Karpas-422 (cell line): ENCODE measurements at regions not wholly inside any gene's neighbourhood (a gene's known extent, or its start where the extent isn't known, plus 50 kb on each side); places are given as distances from the start of the nearest gene placed in this dataset.

Experiments used
- DNase-seq: peaks from one replicate; pipeline ENCODE4 v3.0.0-alpha.2; 2015
- H2AFZ ChIP-seq: fragments of 200-600 bp; sonication (generic); 2 replicates; pipeline ENCODE4 v1.6.1; 2014; ENCODE audit warnings: antibody characterized with exemption, low read length, mixed read lengths
- H3K27ac ChIP-seq: fragments of 200-600 bp; sonication (generic); 2 replicates; pipeline ENCODE4 v1.5.1; 2014; ENCODE audit warnings: mild to moderate bottlenecking, low read length, moderate library complexity
- H3K27me3 ChIP-seq: fragments of 200-600 bp; sonication (generic); 2 replicates; pipeline ENCODE4 v1.6.1; 2014; ENCODE audit warnings: low read length, mixed read lengths
- H3K36me3 ChIP-seq: fragments of 200-600 bp; sonication (generic); 2 replicates; pipeline ENCODE4 v1.6.1; 2014; ENCODE audit warnings: low read length, mixed read lengths; ENCODE audit not compliant: insufficient read depth
- H3K4me1 ChIP-seq: fragments of 200-600 bp; sonication (generic); 2 replicates; pipeline ENCODE4 v1.6.1; 2014; ENCODE audit warnings: mild to moderate bottlenecking, low read length, mixed read lengths
- H3K4me2 ChIP-seq: fragments of 200-600 bp; sonication (generic); 2 replicates; pipeline ENCODE4 v1.6.1; 2014; ENCODE audit warnings: low read length, low read depth, mild to moderate bottlenecking; ENCODE audit not compliant: poor library complexity, severe bottlenecking
- H3K4me3 ChIP-seq: fragments of 200-600 bp; sonication (generic); 2 replicates; pipeline ENCODE4 v1.5.1; 2014; ENCODE audit warnings: mild to moderate bottlenecking, antibody characterized with exemption, low read length, mixed read lengths
- H3K79me2 ChIP-seq: fragments of 200-600 bp; sonication (generic); 2 replicates; pipeline ENCODE4 v1.6.1; 2014; ENCODE audit warnings: mild to moderate bottlenecking, low read length, mixed read lengths
- H3K9ac ChIP-seq: fragments of 200-600 bp; sonication (generic); 2 replicates; pipeline ENCODE4 v1.6.0; 2014; ENCODE audit warnings: low read length
- H3K9me2 ChIP-seq: fragments of 200-600 bp; sonication (generic), shearing (Covaris generic); replicated peaks from 2 replicates; pipeline ENCODE4 v1.6.0; 2014; ENCODE audit warnings: mild to moderate bottlenecking, low read length, moderate library complexity; ENCODE audit not compliant: insufficient read depth
- H3K9me3 ChIP-seq: fragments of 300-700, 200-600 bp; sonication (generic); 2 replicates; pipeline ENCODE4 v1.6.1; 2014; ENCODE audit warnings: low read length, mixed read lengths
- H4K20me1 ChIP-seq: fragments of 200-600 bp; sonication (generic); 2 replicates; pipeline ENCODE4 v1.6.1; 2014; ENCODE audit warnings: mild to moderate bottlenecking, antibody characterized with exemption, low read length, low read depth; ENCODE audit not compliant: insufficient read depth

DNA sequence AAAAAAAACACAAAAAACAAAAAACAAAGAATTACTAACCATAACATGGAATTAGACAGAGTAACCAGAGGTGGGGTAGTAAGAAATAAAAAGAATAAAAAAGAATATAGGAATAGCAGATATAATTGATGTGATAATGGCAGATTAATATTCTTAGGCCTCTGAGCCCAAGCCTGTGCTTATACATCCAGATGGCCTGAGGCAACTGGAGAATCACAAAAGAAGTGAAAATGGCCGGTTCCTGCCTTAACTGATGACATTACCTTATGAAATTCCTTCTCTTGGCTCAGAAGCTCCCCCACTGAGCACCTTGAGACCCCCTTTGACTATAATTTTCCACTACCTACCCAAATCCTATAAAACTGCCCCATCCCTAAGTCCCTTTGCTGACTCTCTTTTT is 95.1 kb upstream of the MSH6 start:
- Histone ChIP-seq H2AFZ (no peak overlapping the region), H3K9me2 (no peaks in the 10 kb centered on the region), H3K9ac (no peak overlapping the region), H3K9me3 (no peaks in the 10 kb centered on the region), H3K36me3 (no peaks in the 10 kb centered on the region), H3K4me3 (no peak overlapping the region), H3K4me1 (peaks cover 37% of the 10 kb centered on the region), H3K4me2 (no peak overlapping the region), H3K27me3 (no peaks in the 10 kb centered on the region), H3K79me2 (no peaks in the 10 kb centered on the region), H3K27ac (peak overlapping the region; percentile 92), H4K20me1 (no peaks in the 10 kb centered on the region)
- DNase-seq = no peak

DNA sequence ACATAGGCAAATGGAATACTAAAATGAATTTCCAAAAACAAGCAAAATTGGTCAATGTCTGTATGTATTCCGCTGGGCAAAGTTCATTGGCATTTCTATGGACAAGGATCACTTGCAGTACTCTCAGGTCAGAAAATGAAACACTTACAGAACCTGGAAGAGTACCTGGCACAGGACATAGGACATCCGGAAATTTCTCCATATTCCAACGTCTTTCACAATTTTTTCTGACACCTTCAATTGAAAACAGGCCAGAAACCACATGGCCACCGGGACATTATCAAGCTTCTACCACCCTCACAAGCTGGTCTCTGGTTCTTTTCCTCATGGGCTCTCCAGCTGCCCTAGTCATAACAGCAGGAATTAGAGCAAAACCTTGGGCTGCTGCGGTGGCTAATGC is 96.9 kb upstream of the MSH6 start:
- no peaks in the 10 kb centered on the region for H3K79me2 ChIP-seq
- peaks cover 26% of the 10 kb centered on the region for H3K4me1 ChIP-seq
- H3K36me3 ChIP-seq = no peaks in the 10 kb centered on the region

DNA sequence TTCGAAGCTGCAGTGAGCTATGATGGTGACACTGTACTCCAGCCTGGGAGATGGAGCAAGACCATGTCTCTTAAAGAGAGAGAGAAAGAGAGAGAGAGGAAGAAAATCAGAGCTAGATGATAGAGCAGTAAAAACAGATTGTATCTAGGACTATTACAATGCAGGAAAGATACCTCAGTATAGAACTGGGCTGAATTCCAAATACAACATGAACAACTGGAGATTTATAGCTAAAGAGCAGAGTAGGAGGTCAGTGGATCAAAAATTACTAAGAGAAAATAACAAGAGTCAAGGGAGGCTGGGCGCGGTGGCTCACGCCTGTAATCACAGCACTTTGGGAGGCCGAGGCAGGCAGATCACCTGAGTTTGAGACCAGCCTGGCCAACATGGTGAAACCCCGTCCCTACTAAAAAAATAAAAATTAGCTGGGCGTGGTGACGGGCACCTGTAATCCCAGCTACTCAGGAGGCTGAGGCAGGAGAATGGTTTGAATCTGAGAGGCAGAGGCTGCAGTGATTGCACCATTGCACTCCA is 100.7 kb upstream of the MSH6 start:
- no peak overlapping the region; the same call in 1 of the 2 replicates for H3K27ac ChIP-seq
- H2AFZ ChIP-seq = no peak overlapping the region
- H4K20me1 ChIP-seq = no peaks in the 10 kb centered on the region
- H3K9me3 ChIP-seq = no peaks in the 10 kb centered on the region
- no peak overlapping the region for H3K9ac ChIP-seq
- peaks cover 4% of the 10 kb centered on the region; the same call in 1 of the 2 replicates for H3K4me1 ChIP-seq
- no peaks in the 10 kb centered on the region for H3K9me2 ChIP-seq
- no peak for DNase-seq
- no peaks in the 10 kb centered on the region for H3K36me3 ChIP-seq
- no peak overlapping the region for H3K4me3 ChIP-seq
- no peak overlapping the region for H3K4me2 ChIP-seq
- no peaks in the 10 kb centered on the region for H3K79me2 ChIP-seq
- H3K27me3 ChIP-seq = no peaks in the 10 kb centered on the region

More for the DNA sequence above, 96.9 kb upstream of the MSH6 start:
- H4K20me1 ChIP-seq = no peaks in the 10 kb centered on the region
- no peaks in the 10 kb centered on the region for H3K9me3 ChIP-seq
- H3K27ac ChIP-seq = peak overlapping the region; percentile 5; the same call in 1 of the 2 replicates
- no peak for DNase-seq
- no peak overlapping the region for H3K9ac ChIP-seq
- no peak overlapping the region for H3K4me2 ChIP-seq
- H3K27me3 ChIP-seq = no peaks in the 10 kb centered on the region
- no peak overlapping the region for H2AFZ ChIP-seq
- no peak overlapping the region for H3K4me3 ChIP-seq
- no peaks in the 10 kb centered on the region for H3K9me2 ChIP-seq

- H3K27ac ChIP-seq = no peak overlapping the region
- H3K4me2 ChIP-seq = no peak overlapping the region
- H2AFZ ChIP-seq = no peak overlapping the region
- no peak overlapping the region for H3K4me3 ChIP-seq
- no peaks in the 10 kb centered on the region for H3K79me2 ChIP-seq
- DNase-seq = no peak
- H3K27me3 ChIP-seq = no peaks in the 10 kb centered on the region
- no peaks in the 10 kb centered on the region for H3K9me2 ChIP-seq
- H4K20me1 ChIP-seq = no peaks in the 10 kb centered on the region
- no peak overlapping the region for H3K9ac ChIP-seq
- H3K4me1 ChIP-seq = peaks cover 2% of the 10 kb centered on the region; the same call in 1 of the 2 replicates
- H3K36me3 ChIP-seq = no peaks in the 10 kb centered on the region
- no peaks in the 10 kb centered on the region for H3K9me3 ChIP-seq
Observed at GRCh38 chr2:47676261-47676926, 105.6 kb upstream of the KCNK12 start.

DNA sequence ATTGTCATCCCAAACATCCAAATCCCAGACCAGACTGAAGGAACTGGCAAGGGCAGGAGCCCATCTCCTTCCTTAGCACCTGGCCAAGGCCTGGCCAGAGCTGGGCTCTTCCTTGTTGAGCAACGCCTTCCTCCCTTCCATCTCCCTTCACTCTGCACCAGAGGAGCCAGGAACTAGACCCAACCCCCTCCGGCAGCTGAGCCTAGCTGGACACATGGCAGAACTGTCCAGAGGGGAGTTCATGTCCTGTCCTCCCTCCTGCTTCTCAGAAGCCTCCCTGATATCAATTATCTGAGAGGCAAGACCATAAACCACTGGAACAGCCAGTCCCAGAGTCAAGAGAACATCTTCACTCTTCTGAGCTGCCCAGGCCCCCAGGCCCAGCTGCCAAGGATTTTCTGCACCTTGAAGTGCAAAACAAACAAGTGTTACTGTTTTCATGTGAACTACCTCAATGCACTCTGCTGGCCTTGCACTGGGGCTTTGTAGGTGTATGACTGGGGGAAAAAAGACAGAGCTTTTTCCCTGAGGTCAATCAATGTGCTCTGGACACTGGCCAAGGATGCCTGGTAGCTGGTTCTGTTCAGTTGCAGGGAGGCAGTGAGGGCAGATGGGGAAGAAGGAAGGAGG is 104.5 kb upstream of the KCNK12 start:
- Histone ChIP-seq H3K36me3 (no peaks in the 10 kb centered on the region), H3K9me3 (no peaks in the 10 kb centered on the region), H3K4me2 (no peak overlapping the region), H3K9ac (no peak overlapping the region), H3K27ac (peak overlapping the region; percentile 12; the same call in 1 of the 2 replicates), H4K20me1 (no peaks in the 10 kb centered on the region), H3K4me1 (no peaks in the 10 kb centered on the region), H3K27me3 (no peaks in the 10 kb centered on the region), H3K79me2 (no peaks in the 10 kb centered on the region), H3K9me2 (no peaks in the 10 kb centered on the region), H3K4me3 (no peak overlapping the region), H2AFZ (no peak overlapping the region)
- DNase-seq = no peak

DNA sequence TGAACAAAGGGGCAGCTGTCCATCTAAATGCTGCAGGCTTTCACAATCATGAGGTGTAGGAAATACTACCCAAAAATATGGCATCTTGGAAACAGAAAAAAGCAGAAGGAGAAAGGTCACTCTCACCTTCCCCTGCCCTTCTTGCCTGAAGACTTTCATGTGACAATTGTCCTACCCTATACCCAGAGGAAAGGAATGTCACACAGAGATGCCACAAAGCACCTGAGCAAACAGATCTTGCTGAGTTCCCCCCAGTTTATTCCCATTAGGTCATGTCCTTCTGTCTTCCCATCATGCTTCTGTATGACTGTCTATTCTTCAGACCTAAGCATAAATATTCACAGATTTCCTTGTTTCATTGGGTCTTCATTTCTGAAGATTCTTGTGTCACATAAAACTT is 95.5 kb upstream of the KCNK12 start:
- no peaks in the 10 kb centered on the region for H3K9me3 ChIP-seq
- H2AFZ ChIP-seq = no peak overlapping the region
- peaks cover 29% of the 10 kb centered on the region for H3K4me1 ChIP-seq
- H4K20me1 ChIP-seq = no peaks in the 10 kb centered on the region
- no peaks in the 10 kb centered on the region for H3K27me3 ChIP-seq
- H3K4me3 ChIP-seq = no peak overlapping the region
- no peak overlapping the region for H3K9ac ChIP-seq
- no peak overlapping the region for H3K4me2 ChIP-seq
- H3K27ac ChIP-seq = peak overlapping the region; percentile 25; the same call in 1 of the 2 replicates
- H3K79me2 ChIP-seq = no peaks in the 10 kb centered on the region
- no peaks in the 10 kb centered on the region for H3K9me2 ChIP-seq
- DNase-seq = no peak
- H3K36me3 ChIP-seq = peaks cover 3% of the 10 kb centered on the region; the same call in 1 of the 2 replicates

DNA sequence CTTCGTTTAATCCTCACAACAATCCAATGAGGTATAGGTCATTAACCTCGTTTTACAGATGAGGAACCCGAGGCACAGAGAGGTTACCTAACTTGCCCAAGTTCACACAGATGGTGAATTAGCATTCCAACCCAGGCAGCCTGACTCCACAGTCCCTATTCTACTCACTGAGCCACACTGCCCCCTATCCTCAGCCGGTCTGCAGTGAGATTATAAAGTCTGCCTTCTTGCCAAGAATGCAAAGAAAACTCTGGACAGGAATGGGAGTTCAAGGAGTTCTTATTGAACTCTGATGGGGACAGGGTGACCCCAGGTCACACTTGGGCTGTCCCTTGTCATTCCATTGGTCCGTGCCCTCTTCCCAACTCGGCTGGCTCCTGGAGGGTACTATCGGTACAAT is 94.0 kb upstream of the KCNK12 start:
- Histone ChIP-seq H4K20me1 (no peaks in the 10 kb centered on the region), H3K79me2 (no peaks in the 10 kb centered on the region), H3K27me3 (no peaks in the 10 kb centered on the region), H3K9ac (no peak overlapping the region), H3K4me3 (no peak overlapping the region), H3K4me2 (no peak overlapping the region), H3K9me3 (no peaks in the 10 kb centered on the region), H2AFZ (no peak overlapping the region), H3K27ac (peak overlapping the region; percentile 99; the same call in 1 of the 2 replicates), H3K9me2 (no peaks in the 10 kb centered on the region), H3K4me1 (peaks cover 44% of the 10 kb centered on the region), H3K36me3 (peaks cover 3% of the 10 kb centered on the region; the same call in 1 of the 2 replicates)
- peak; percentile 65 for DNase-seq

DNA sequence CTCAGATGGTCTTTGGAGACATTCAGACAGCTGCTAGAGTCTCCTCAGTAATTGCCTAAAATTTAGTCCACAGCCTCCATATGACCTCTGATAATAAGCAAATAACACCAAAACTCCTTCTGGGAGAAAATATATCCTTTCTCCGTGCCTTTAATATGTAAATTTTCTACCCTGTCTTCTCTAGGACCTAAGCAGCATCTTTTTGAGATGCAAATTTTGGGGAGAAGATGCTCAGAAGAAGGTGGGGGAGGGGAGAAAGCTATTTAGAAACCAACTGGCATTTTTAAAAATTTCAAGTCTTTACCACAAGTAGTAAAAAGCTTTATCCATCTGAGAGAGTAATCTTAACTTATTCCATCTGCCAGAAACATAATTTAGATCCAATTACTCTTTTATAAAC is 91.8 kb upstream of the KCNK12 start:
- Histone ChIP-seq H3K9ac (peak overlapping the region; percentile 56), H2AFZ (no peak overlapping the region), H3K4me3 (peak overlapping the region; percentile 29; the same call in 1 of the 2 replicates), H4K20me1 (no peaks in the 10 kb centered on the region), H3K4me2 (peak overlapping the region; percentile 60), H3K4me1 (peaks cover 64% of the 10 kb centered on the region), H3K27me3 (no peaks in the 10 kb centered on the region), H3K79me2 (no peaks in the 10 kb centered on the region), H3K9me2 (no peaks in the 10 kb centered on the region), H3K9me3 (no peaks in the 10 kb centered on the region), H3K27ac (peak overlapping the region; percentile 99), H3K36me3 (peaks cover 3% of the 10 kb centered on the region; the same call in 1 of the 2 replicates)
- DNase-seq = peak; percentile 84
